WTC11 (cell line): ENCODE measurements at regions not wholly inside any gene's neighbourhood (a gene's known extent, or its start where the extent isn't known, plus 50 kb on each side); places are given as distances from the start of the nearest gene placed in this dataset.

Experiments used
- CREM ChIP-seq: sonication (generic); formaldehyde crosslinking; IDR thresholded peaks from 2 replicates; pipeline ENCODE4 v1.8.1; 2022; ENCODE audit warnings: mild to moderate bottlenecking, missing genetic modification reagents, moderate library complexity
- CTCF ChIP-seq: fragments of 200-600 bp; IDR thresholded peaks from 2 replicates; pipeline ENCODE4 v1.8.0; 2022; ENCODE audit warnings: antibody characterized with exemption
- EMX1 ChIP-seq: fragments of 250-450 bp; sonication (Bioruptor Pico); IDR thresholded peaks from 2 replicates; pipeline ENCODE4 v1.8.0; 2021; ENCODE audit warnings: mild to moderate bottlenecking
- FOXP1 ChIP-seq: sonication (generic); formaldehyde crosslinking; IDR thresholded peaks from 2 replicates; pipeline ENCODE4 v1.8.0; 2022; ENCODE audit warnings: missing genetic modification reagents, mild to moderate bottlenecking, moderate library complexity, borderline replicate concordance
- MAX ChIP-seq: sonication (generic); formaldehyde crosslinking; IDR thresholded peaks from 2 replicates; pipeline ENCODE4 v1.8.0; 2022; ENCODE audit warnings: mild to moderate bottlenecking, missing genetic modification reagents
- NFYB ChIP-seq: sonication (generic); formaldehyde crosslinking; conservative IDR thresholded peaks from 2 replicates; pipeline ENCODE4 v1.8.0; 2022; ENCODE audit warnings: low read depth, missing genetic modification reagents
- SP1 ChIP-seq: sonication (generic); formaldehyde crosslinking; conservative IDR thresholded peaks from 2 replicates; pipeline ENCODE4 v1.8.1; 2022; ENCODE audit warnings: missing genetic modification reagents
- ZNF121 ChIP-seq: sonication (generic); formaldehyde crosslinking; IDR thresholded peaks from 2 replicates; pipeline ENCODE4 v1.8.0; 2023; ENCODE audit warnings: missing genetic modification reagents
- ZNF232 ChIP-seq: sonication (generic); formaldehyde crosslinking; IDR thresholded peaks from 2 replicates; pipeline ENCODE4 v1.8.0; 2022; ENCODE audit warnings: mild to moderate bottlenecking, missing genetic modification reagents
- ZNF263 ChIP-seq: sonication (generic); formaldehyde crosslinking; IDR thresholded peaks from 2 replicates; pipeline ENCODE4 v1.8.1; 2022; ENCODE audit warnings: low read depth, mild to moderate bottlenecking, moderate library complexity, missing genetic modification reagents
- TF ChIP-seq, protein P1 (sequence below): sonication (generic); formaldehyde crosslinking; IDR thresholded peaks from 2 replicates; pipeline ENCODE4 v1.8.0; 2022; ENCODE audit warnings: mild to moderate bottlenecking, missing genetic modification reagents

DNA sequence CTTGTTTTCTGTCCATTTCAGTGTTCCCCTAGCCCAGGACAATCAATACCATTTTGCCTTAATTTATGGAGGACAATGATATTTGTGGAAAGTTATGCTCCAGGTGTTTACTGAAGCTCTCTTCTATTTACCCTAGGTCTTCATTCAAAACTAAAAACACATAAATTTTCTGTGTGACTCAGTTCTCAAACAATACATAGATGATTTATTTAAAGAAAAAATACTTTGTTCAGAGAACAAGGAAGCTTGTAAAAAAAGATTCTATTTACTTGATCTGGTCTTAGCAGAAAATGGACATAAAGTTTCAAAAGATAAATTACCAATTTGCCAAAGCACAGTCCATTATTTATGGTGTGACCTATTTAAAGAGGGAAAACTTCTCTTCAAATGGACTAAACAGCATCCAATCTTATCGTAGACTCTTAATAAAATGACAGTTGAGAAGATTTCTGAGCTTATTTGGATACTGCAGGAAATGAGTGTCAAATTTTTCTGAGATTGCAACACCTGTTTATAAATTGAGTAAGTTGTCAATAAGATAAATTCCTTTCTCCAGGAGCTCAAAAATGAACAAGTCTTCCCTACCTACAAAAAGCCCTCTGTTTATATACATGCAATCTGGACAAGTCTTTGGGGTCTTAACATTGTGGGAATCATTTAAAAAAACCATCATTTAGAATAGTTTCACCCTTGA, 627.2 kb downstream of the PSAT1 start:
- no peak for TF ChIP-seq CTCF
- no peak for TF ChIP-seq ZNF263
- TF ChIP-seq CREM (CRISPR knock-in tag): no peak
- TF ChIP-seq MAX (CRISPR knock-in tag): no peak
- TF ChIP-seq FOXP1 (CRISPR knock-in tag): no peak
- no peak for TF ChIP-seq SP1 (CRISPR knock-in tag)
- TF ChIP-seq, protein P1, sequence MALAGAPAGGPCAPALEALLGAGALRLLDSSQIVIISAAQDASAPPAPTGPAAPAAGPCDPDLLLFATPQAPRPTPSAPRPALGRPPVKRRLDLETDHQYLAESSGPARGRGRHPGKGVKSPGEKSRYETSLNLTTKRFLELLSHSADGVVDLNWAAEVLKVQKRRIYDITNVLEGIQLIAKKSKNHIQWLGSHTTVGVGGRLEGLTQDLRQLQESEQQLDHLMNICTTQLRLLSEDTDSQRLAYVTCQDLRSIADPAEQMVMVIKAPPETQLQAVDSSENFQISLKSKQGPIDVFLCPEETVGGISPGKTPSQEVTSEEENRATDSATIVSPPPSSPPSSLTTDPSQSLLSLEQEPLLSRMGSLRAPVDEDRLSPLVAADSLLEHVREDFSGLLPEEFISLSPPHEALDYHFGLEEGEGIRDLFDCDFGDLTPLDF (CRISPR knock-in tag): no peak
- TF ChIP-seq ZNF232: no peak
- TF ChIP-seq ZNF121 (CRISPR knock-in tag): no peak
- no peak for TF ChIP-seq NFYB (CRISPR knock-in tag)
- TF ChIP-seq EMX1 (CRISPR knock-in tag): no peak
